HL-60 (cell line): ENCODE measurements at regions not wholly inside any gene's neighbourhood (a gene's known extent, or its start where the extent isn't known, plus 50 kb on each side); places are given as distances from the start of the nearest gene placed in this dataset.

Source experiments
- CTCF ChIP-seq: IDR thresholded peaks from one replicate; pipeline ENCODE4 v1.5.1; 2011; ENCODE audit warnings: low read length, control low read depth, inconsistent platforms; ENCODE audit not compliant: insufficient read depth
- REST ChIP-seq: IDR thresholded peaks from 2 replicates; pipeline ENCODE4 v1.6.1; 2012; ENCODE audit warnings: low read depth; ENCODE audit not compliant: insufficient replicate concordance

- TF ChIP-seq REST: no peak
- no peak for TF ChIP-seq CTCF
Observed at GRCh38 chr7:125098377-125098970, 168.8 kb upstream of the POT1 start.
